HG03460 (cell line): ENCODE measurements at regions not wholly inside any gene's neighbourhood (a gene's known extent, or its start where the extent isn't known, plus 50 kb on each side); places are given as distances from the start of the nearest gene placed in this dataset.
"Not testable (repeated sequence)": the region's sequence is repeated elsewhere in the genome, so short reads cannot be mapped to it uniquely, and the experiment has no call there.

ENCODE experiments used
- ATAC-seq: cut with Tn5 transposase; IDR thresholded peaks from one replicate; pipeline ENCODE4 v1.9.1; 2021; ENCODE audit not compliant: unreplicated experiment

GRCh38 chr2:150271952-150272802 is 215.3 kb downstream of the RND3 start:
- no peak for ATAC-seq

- no peak for ATAC-seq
Measured at GRCh38 chr2:150267651-150268415, 219.6 kb downstream of the RND3 start.

- ATAC-seq = no peak
Measured at GRCh38 chr2:150266931-150267330, 220.5 kb downstream of the RND3 start.

GRCh38 chr2:150264442-150264841 is 223.0 kb downstream of the RND3 start:
- no peak for ATAC-seq

GRCh38 chr2:150261691-150262090 is 225.8 kb downstream of the RND3 start:
- no peak for ATAC-seq

- no peak for ATAC-seq
Measured at GRCh38 chr2:150260636-150261035, 226.8 kb downstream of the RND3 start.

- ATAC-seq = no peak
Measured at GRCh38 chr2:150259746-150260145, 227.7 kb downstream of the RND3 start.

GRCh38 chr2:150258781-150259307 is 228.6 kb downstream of the RND3 start:
- no peak for ATAC-seq

- ATAC-seq = no peak
Measured at GRCh38 chr2:150256736-150257135, 230.7 kb downstream of the RND3 start.

GRCh38 chr2:150255528-150255927 is 231.9 kb downstream of the RND3 start:
- no peak for ATAC-seq

GRCh38 chr2:150249735-150250134 is 237.7 kb downstream of the RND3 start:
- not testable (repeated sequence) for ATAC-seq

- ATAC-seq = no peak
Measured at GRCh38 chr2:150247481-150247880, 240.0 kb downstream of the RND3 start.

- no peak for ATAC-seq
Measured at GRCh38 chr2:150234787-150235446, 252.6 kb downstream of the RND3 start.

GRCh38 chr2:150232871-150233270 is 254.6 kb downstream of the RND3 start:
- no peak for ATAC-seq

- ATAC-seq = no peak
Measured at GRCh38 chr2:150232321-150232720, 255.1 kb downstream of the RND3 start.

GRCh38 chr2:150230616-150231015 is 256.9 kb downstream of the RND3 start:
- no peak for ATAC-seq

GRCh38 chr2:150230004-150230403 is 257.5 kb downstream of the RND3 start:
- ATAC-seq = no peak

- ATAC-seq = no peak
Measured at GRCh38 chr2:150228936-150229335, 258.5 kb downstream of the RND3 start.

- ATAC-seq = no peak
Measured at GRCh38 chr2:150225030-150225429, 262.4 kb downstream of the RND3 start.

- ATAC-seq = no peak
Measured at GRCh38 chr2:150224321-150224720, 263.1 kb downstream of the RND3 start.

GRCh38 chr2:150222942-150223341 is 264.5 kb downstream of the RND3 start:
- no peak for ATAC-seq
